GM13977 (cell line): ENCODE measurements at regions not wholly inside any gene's neighbourhood (a gene's known extent, or its start where the extent isn't known, plus 50 kb on each side); places are given as distances from the start of the nearest gene placed in this dataset.

Experiments used
- DNase-seq: peaks from one replicate; pipeline ENCODE4 v3.0.0; 2012; ENCODE audit warnings: low spot score
- in situ Hi-C: fragments of 300-500 bp; cut with MboI; formaldehyde crosslinking; loops from one replicate; pipeline ENCODE4 v1.12.0; 2022; ENCODE audit warnings: low sequenced_read_pairs, low pct_unique_long_range_greater_than_20kb, mixed read lengths, inconsistent platforms; ENCODE audit not compliant: unreplicated experiment
- TF ChIP-seq, protein P1 (sequence below): IDR thresholded peaks from 2 replicates; pipeline ENCODE4 v1.5.1; 2012; ENCODE audit warnings: mild to moderate bottlenecking, control low read depth; ENCODE audit not compliant: insufficient read depth; ENCODE audit errors: extremely low read depth, missing control alignments

DNA sequence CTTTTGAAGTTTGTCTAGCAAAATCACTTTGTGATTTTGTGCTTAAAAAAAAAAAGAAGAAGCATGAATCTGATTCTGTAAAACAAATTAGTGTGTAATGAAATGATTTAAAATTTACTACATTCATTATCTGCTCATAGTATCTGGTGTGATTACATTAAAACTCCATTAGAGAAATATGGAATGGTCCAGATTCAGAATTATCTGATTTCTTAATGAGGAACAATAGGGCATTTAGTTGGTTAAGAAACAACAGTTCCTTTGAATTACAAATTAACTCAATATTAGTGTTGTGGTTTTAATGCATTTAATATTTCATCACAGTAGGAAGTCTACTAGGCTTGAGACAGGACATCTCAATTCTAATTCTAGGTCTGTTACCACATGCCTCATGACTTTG, 57.9 kb upstream of the PDHA1 start:
- in situ Hi-C loops: no loop called here
- TF ChIP-seq, protein P1, sequence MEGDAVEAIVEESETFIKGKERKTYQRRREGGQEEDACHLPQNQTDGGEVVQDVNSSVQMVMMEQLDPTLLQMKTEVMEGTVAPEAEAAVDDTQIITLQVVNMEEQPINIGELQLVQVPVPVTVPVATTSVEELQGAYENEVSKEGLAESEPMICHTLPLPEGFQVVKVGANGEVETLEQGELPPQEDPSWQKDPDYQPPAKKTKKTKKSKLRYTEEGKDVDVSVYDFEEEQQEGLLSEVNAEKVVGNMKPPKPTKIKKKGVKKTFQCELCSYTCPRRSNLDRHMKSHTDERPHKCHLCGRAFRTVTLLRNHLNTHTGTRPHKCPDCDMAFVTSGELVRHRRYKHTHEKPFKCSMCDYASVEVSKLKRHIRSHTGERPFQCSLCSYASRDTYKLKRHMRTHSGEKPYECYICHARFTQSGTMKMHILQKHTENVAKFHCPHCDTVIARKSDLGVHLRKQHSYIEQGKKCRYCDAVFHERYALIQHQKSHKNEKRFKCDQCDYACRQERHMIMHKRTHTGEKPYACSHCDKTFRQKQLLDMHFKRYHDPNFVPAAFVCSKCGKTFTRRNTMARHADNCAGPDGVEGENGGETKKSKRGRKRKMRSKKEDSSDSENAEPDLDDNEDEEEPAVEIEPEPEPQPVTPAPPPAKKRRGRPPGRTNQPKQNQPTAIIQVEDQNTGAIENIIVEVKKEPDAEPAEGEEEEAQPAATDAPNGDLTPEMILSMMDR: no peak
- no peak for DNase-seq

DNA sequence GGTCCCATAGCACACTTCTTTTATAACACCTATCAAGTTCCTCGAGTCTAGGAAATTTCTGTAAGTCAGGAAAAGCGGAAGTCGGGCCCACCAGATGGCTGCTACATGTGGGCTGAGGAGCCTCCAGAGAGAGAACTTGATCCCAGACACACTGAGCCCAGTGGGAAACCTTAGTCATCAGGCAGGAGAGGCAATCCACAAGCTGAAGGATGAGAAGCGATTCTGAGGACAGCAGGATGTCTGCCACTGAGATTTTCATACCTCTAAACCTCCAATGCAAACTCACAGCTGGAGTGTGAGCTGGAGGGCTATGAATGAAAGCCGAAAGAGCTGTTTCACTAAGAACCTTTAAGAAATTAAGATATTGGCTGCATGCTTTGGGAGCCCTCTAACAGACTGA, 52.6 kb upstream of the PDHA1 start:
- TF ChIP-seq, protein P1: no peak
- in situ Hi-C loops: no loop called here
- no peak for DNase-seq

DNA sequence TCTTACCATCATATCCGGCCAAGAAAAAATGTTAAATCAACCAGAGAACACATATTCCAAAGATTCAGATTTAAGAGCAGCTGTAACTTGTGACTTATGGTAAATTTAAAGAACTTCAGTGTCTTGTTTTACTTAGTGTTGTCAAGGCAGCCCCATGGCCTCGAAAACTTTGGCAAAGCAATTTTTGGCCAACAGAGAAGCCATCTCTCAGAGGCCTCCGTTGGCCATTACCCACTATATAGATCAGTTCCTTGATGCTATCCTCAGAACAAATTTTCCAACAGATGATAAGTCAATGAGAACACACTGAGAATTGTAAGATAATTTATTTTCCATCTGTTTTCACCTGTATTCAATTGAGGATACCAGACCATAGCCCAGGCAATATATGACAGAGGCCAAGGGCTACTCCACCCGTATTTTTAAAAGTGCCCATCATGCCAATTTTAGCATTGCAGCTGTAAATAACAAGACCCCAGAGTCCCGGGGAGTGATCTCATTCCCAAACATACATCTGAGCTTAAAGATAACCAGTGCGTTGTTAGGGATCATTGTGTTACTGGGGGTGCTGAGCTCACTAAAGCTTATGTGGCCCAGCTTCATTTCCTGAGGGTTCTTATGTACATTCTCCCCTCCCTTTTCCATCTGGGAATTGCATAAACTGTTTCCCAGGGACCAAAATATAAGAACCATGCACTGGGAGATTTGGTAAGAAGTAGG, 50.0 kb upstream of the PDHA1 start:
- no peak for DNase-seq
- TF ChIP-seq, protein P1: no peak
- in situ Hi-C loops: no loop called here
